C4-2B (cell line): ENCODE measurements at regions not wholly inside any gene's neighbourhood (a gene's known extent, or its start where the extent isn't known, plus 50 kb on each side); places are given as distances from the start of the nearest gene placed in this dataset.

Experiments used
- ZFX ChIP-seq: fragments of 450-650 bp; IDR thresholded peaks from 2 replicates; pipeline ENCODE4 v1.6.1; 2017
- TF ChIP-seq, protein P1 (sequence below): fragments of 450-650 bp; conservative IDR thresholded peaks from 2 replicates; pipeline ENCODE4 v1.5.1; 2017; ENCODE audit warnings: mild to moderate bottlenecking

DNA sequence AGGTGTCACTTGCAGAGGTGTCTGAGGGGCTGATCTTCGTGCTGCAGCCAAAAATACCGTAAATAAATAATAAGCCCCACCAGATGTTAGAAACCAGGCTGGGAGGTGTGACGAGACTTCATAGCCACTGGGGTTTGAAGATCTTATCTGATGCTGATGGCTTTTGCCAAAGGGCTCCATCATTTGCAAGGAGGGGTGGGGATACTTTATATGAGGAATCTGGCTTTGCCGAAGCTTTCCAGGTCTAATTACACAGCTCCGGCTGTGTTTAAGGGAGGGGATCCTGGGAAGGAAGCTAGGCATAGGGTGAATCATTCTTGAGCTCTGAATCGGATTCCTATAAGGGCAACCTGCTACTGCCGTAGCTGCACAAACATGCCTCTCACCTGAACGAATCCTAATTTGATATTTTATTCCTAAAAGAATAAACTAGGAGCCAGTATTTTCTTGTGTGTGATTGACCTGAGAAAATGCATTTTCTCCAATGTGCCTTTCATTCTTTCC, 249.6 kb downstream of the SOD2 start:
- TF ChIP-seq, protein P1, sequence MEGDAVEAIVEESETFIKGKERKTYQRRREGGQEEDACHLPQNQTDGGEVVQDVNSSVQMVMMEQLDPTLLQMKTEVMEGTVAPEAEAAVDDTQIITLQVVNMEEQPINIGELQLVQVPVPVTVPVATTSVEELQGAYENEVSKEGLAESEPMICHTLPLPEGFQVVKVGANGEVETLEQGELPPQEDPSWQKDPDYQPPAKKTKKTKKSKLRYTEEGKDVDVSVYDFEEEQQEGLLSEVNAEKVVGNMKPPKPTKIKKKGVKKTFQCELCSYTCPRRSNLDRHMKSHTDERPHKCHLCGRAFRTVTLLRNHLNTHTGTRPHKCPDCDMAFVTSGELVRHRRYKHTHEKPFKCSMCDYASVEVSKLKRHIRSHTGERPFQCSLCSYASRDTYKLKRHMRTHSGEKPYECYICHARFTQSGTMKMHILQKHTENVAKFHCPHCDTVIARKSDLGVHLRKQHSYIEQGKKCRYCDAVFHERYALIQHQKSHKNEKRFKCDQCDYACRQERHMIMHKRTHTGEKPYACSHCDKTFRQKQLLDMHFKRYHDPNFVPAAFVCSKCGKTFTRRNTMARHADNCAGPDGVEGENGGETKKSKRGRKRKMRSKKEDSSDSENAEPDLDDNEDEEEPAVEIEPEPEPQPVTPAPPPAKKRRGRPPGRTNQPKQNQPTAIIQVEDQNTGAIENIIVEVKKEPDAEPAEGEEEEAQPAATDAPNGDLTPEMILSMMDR = no peak
- no peak for TF ChIP-seq ZFX
